ENCODE measurements at regions not wholly inside any gene's neighbourhood (a gene's known extent, or its start where the extent isn't known, plus 50 kb on each side); places are given as distances from the start of the nearest gene placed in this dataset.

DNA sequence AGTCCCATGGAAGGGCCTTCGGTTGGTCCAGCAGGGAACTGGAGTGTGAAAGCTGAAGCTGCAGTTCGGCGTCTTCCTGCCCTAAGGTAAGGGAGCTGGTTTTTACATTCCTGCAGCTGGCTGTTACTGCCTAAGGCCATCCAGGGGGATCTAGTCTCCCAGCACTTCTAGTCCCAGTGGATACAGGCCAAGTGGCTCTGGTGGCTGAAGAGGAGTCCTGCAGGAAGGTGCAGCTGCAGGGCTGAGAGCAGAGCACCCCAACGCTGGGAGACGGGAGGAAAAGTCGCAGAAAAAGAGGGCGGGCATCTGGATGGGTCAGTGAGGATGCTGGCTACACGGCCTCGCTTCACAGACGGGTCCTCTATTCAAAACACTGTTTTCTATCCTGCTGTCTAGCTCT lies 225.0 kb upstream of the HS6ST1 start:
- TF ChIP-seq, protein P1, sequence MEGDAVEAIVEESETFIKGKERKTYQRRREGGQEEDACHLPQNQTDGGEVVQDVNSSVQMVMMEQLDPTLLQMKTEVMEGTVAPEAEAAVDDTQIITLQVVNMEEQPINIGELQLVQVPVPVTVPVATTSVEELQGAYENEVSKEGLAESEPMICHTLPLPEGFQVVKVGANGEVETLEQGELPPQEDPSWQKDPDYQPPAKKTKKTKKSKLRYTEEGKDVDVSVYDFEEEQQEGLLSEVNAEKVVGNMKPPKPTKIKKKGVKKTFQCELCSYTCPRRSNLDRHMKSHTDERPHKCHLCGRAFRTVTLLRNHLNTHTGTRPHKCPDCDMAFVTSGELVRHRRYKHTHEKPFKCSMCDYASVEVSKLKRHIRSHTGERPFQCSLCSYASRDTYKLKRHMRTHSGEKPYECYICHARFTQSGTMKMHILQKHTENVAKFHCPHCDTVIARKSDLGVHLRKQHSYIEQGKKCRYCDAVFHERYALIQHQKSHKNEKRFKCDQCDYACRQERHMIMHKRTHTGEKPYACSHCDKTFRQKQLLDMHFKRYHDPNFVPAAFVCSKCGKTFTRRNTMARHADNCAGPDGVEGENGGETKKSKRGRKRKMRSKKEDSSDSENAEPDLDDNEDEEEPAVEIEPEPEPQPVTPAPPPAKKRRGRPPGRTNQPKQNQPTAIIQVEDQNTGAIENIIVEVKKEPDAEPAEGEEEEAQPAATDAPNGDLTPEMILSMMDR (IDR thresholded peaks at IDR 0.05; ENCODE audit: extremely low read depth in 1 of 2, insufficient read depth in 1 of 2, low read depth in 1 of 2, low read length in 2 of 2): no peak
- TF ChIP-seq EZH2 (IDR thresholded peaks at IDR 0.05; ENCODE audit: borderline replicate concordance, low read depth, low read length, severe bottlenecking) (no peak), FOS (IDR thresholded peaks at IDR 0.05; ENCODE audit: borderline replicate concordance, insufficient read depth, low read length) (no peak), POLR2AphosphoS5 (IDR thresholded peaks at IDR 0.05; ENCODE audit: insufficient read depth, low read depth, low read length) (no peak), MAX (IDR thresholded peaks at IDR 0.05; ENCODE audit: insufficient read depth, insufficient read length) (no peak)
